MCF 10A (cell line): ENCODE measurements at regions not wholly inside any gene's neighbourhood (a gene's known extent, or its start where the extent isn't known, plus 50 kb on each side); places are given as distances from the start of the nearest gene placed in this dataset.
"Not testable (repeated sequence)": the region's sequence is repeated elsewhere in the genome, so short reads cannot be mapped to it uniquely, and the experiment has no call there.

Experiments used
- BruUV-seq: library from RNA; stranded (reverse); fragments of 400-500 nt; replicated peaks from 2 replicates; lab custom pipeline; 2021; lab: Mats Ljungman, UMichigan
- CTCF ChIA-PET: fragments of 300-600 bp; sonication (Branson Sonifier 250); formaldehyde crosslinking; extraction: SDS; loops from one replicate; lab custom pipeline; 2021; ENCODE audit warnings: antibody characterized with exemption, inconsistent platforms; lab: Yijun Ruan, JAX
- POLR2A ChIA-PET: fragments of 300-600, 350-650 bp; sonication (Branson Sonifier 250); formaldehyde crosslinking; extraction: SDS; loops from one replicate; lab custom pipeline; 2020; ENCODE audit warnings: antibody characterized with exemption, inconsistent platforms; lab: Yijun Ruan, JAX
- DNase-seq: peaks from one replicate; pipeline ENCODE4 v3.0.0-alpha.2; 2018; ENCODE audit not compliant: unreplicated experiment
- H3K27ac Mint-ChIP-seq: one replicate; pipeline ENCODE4 v1.8.0; 2022; ENCODE audit warnings: mild to moderate bottlenecking, low read depth, mixed read lengths; ENCODE audit not compliant: unreplicated experiment
- H3K27me3 Mint-ChIP-seq: one replicate; pipeline ENCODE4 v1.8.0; 2022; ENCODE audit warnings: mixed read lengths; ENCODE audit not compliant: insufficient read depth, unreplicated experiment
- H3K36me3 Mint-ChIP-seq: one replicate; pipeline ENCODE4 v1.8.0; 2022; ENCODE audit warnings: mild to moderate bottlenecking, moderate library complexity, mixed read lengths; ENCODE audit not compliant: insufficient read depth, unreplicated experiment
- H3K4me1 Mint-ChIP-seq: one replicate; pipeline ENCODE4 v1.8.0; 2022; ENCODE audit warnings: mixed read lengths; ENCODE audit not compliant: insufficient read depth, unreplicated experiment
- H3K4me3 Mint-ChIP-seq: one replicate; pipeline ENCODE4 v1.8.0; 2022; ENCODE audit warnings: mild to moderate bottlenecking, moderate library complexity, mixed read lengths; ENCODE audit not compliant: unreplicated experiment
- H3K9me3 Mint-ChIP-seq: one replicate; pipeline ENCODE4 v1.8.0; 2022; ENCODE audit warnings: mixed read lengths; ENCODE audit not compliant: unreplicated experiment
- CTCF ChIP-seq: fragments of 200-600 bp; IDR thresholded peaks from one replicate; pipeline ENCODE4 v1.8.0; 2022; ENCODE audit warnings: antibody characterized with exemption, mild to moderate bottlenecking; ENCODE audit not compliant: unreplicated experiment
- intact Hi-C: fragments of 100-400 bp; cut with micrococcal nuclease; formaldehyde crosslinking; loops from 2 replicates; pipeline ENCODE4 v1.14.1; 2022

GRCh38 chr3:8324747-8325146 lies 176.9 kb upstream of the LMCD1 start:
- Mint-ChIP-seq H3K36me3 (no peaks in the 10 kb centered on the region), H3K27me3 (peaks cover 19% of the 10 kb centered on the region), H3K27ac (no peak overlapping the region), H3K9me3 (no peaks in the 10 kb centered on the region), H3K4me3 (no peak overlapping the region), H3K4me1 (peaks cover 4% of the 10 kb centered on the region)
- intact Hi-C loops, result loop anchor here (1.0 to 10.0 kb wide), 2 partner anchors 93 to 300 kb away; no protein-coding TSS in a partner anchor
- DNase-seq, result peak; percentile 32
- no TSS peak for BruUV-seq
- POLR2A ChIA-PET, result no interaction called here
- TF ChIP-seq CTCF, result peak; percentile 45
- CTCF ChIA-PET, result interaction anchor here (0.7 to 4.0 kb wide), 5 partner anchors 12 to 92 kb away, joined by 3 to 23 read pairs (median 3); no protein-coding TSS in a partner anchor

- no peak for DNase-seq
- H3K27me3 Mint-ChIP-seq, result peaks cover 19% of the 10 kb centered on the region
- TF ChIP-seq CTCF, result no peak
- no TSS peak for BruUV-seq
- ChIA-PET CTCF (interaction anchor here (1.7 to 4.0 kb wide), 2 partner anchors 12 to 91 kb away, joined by 3 to 23 read pairs; no protein-coding TSS in a partner anchor), POLR2A (no interaction called here)
- no peaks in the 10 kb centered on the region for H3K36me3 Mint-ChIP-seq
- no peak overlapping the region for H3K27ac Mint-ChIP-seq
- intact Hi-C loops, result loop anchor here (10.0 kb wide), 1 partner anchor 299 kb away; no protein-coding TSS in a partner anchor
- no peaks in the 10 kb centered on the region for H3K9me3 Mint-ChIP-seq
- H3K4me1 Mint-ChIP-seq, result peaks cover 4% of the 10 kb centered on the region
- no peak overlapping the region for H3K4me3 Mint-ChIP-seq
Measured at GRCh38 chr3:8325306-8325705, 176.3 kb upstream of the LMCD1 start.

GRCh38 chr3:8325833-8326232 lies 175.8 kb upstream of the LMCD1 start:
- H3K27ac Mint-ChIP-seq, H3K4me3 Mint-ChIP-seq, H3K4me1 Mint-ChIP-seq, H3K36me3 Mint-ChIP-seq, H3K9me3 Mint-ChIP-seq, POLR2A ChIA-PET, DNase-seq, BruUV-seq: not testable (repeated sequence)
- H3K27me3 Mint-ChIP-seq, result peaks cover 19% of the 10 kb centered on the region
- CTCF ChIA-PET, result interaction anchor here (4.0 kb wide), 1 partner anchor 91 kb away, joined by 23 read pairs; no protein-coding TSS in a partner anchor
- intact Hi-C loops, result loop anchor here (10.0 kb wide), 1 partner anchor 299 kb away; no protein-coding TSS in a partner anchor

GRCh38 chr3:8327739-8328138 lies 173.9 kb upstream of the LMCD1 start:
- BruUV-seq, result no TSS peak
- H3K9me3 Mint-ChIP-seq, result no peaks in the 10 kb centered on the region
- CTCF ChIA-PET, result interaction anchor here (1.5 kb wide), 1 partner anchor 26 kb away, joined by 4 read pairs; no protein-coding TSS in a partner anchor
- POLR2A ChIA-PET, result no interaction called here
- no peak for DNase-seq
- H3K4me3 Mint-ChIP-seq, result no peak overlapping the region
- peaks cover 19% of the 10 kb centered on the region for H3K27me3 Mint-ChIP-seq
- H3K36me3 Mint-ChIP-seq, result no peaks in the 10 kb centered on the region
- intact Hi-C loops, result loop anchor here (10.0 kb wide), 1 partner anchor 297 kb away; no protein-coding TSS in a partner anchor
- H3K4me1 Mint-ChIP-seq, result peaks cover 4% of the 10 kb centered on the region
- no peak overlapping the region for H3K27ac Mint-ChIP-seq
- no peak for TF ChIP-seq CTCF
